HepG2 (cell line): ENCODE measurements at regions not wholly inside any gene's neighbourhood (a gene's known extent, or its start where the extent isn't known, plus 50 kb on each side); places are given as distances from the start of the nearest gene placed in this dataset.

Experiments used
- KLF16 ChIP-seq, 2 experiments: sonication (generic) in 1 of 2; formaldehyde crosslinking in 1 of 2; IDR thresholded peaks; 2 replicates each; pipeline versions ENCODE4 v1.6.1 to v1.8.0; 2016 to 2023; ENCODE audit warnings: missing genetic modification reagents in 2 of 2, missing compliant biosample characterization in 1 of 2
- SALL1 ChIP-seq: sonication (generic); formaldehyde crosslinking; IDR thresholded peaks from 2 replicates; pipeline ENCODE4 v1.8.0; 2022; ENCODE audit warnings: mild to moderate bottlenecking, missing genetic modification reagents
- STAG1 ChIP-seq: sonication (generic); formaldehyde crosslinking; IDR thresholded peaks from 2 replicates; pipeline ENCODE4 v1.4.0; 2020; ENCODE audit warnings: missing genetic modification reagents
- ZBTB21 ChIP-seq: sonication (generic); formaldehyde crosslinking; IDR thresholded peaks from 2 replicates; pipeline ENCODE4 v1.4.0; 2020; ENCODE audit warnings: missing genetic modification reagents
- ZFY ChIP-seq: sonication (generic); formaldehyde crosslinking; IDR thresholded peaks from 2 replicates; pipeline ENCODE4 v1.4.0; 2020; ENCODE audit warnings: missing genetic modification reagents
- ZNF207 ChIP-seq: fragments of 450-650 bp; IDR thresholded peaks from 2 replicates; pipeline ENCODE4 v1.6.1; 2016; ENCODE audit warnings: antibody characterized with exemption, borderline replicate concordance
- ZNF350 ChIP-seq: sonication (generic); formaldehyde crosslinking; IDR thresholded peaks from 2 replicates; pipeline ENCODE4 v1.4.0; 2020; ENCODE audit warnings: mild to moderate bottlenecking, low read depth, missing genetic modification reagents, borderline replicate concordance
- ZNF446 ChIP-seq: sonication (generic); formaldehyde crosslinking; IDR thresholded peaks from 2 replicates; pipeline ENCODE4 v1.5.0; 2020; ENCODE audit warnings: mild to moderate bottlenecking, missing genetic modification reagents
- TF ChIP-seq, protein P1 (sequence below), 2 experiments: sonication (generic) in 1 of 2; formaldehyde crosslinking in 1 of 2; IDR thresholded peaks; 2 replicates each; pipeline versions ENCODE4 v1.5.1 to v1.6.1; 2011 to 2020; ENCODE audit warnings: borderline replicate concordance in 1 of 2, low read depth in 1 of 2, low read length in 1 of 2, mild to moderate bottlenecking in 1 of 2, missing genetic modification reagents in 1 of 2, moderate library complexity in 1 of 2
- TF ChIP-seq, protein P2 (sequence below): sonication (generic); formaldehyde crosslinking; conservative IDR thresholded peaks from 2 replicates; pipeline ENCODE4 v1.4.0; 2020; ENCODE audit warnings: missing genetic modification reagents
- TF ChIP-seq, protein P3 (sequence below): sonication (generic); formaldehyde crosslinking; IDR thresholded peaks from 2 replicates; pipeline ENCODE4 v1.4.0; 2020; ENCODE audit warnings: missing genetic modification reagents
- TF ChIP-seq, protein P4 (sequence below): IDR thresholded peaks from 2 replicates; pipeline ENCODE4 v1.6.1; 2016
- TF ChIP-seq, protein P5 (sequence below): IDR thresholded peaks from 2 replicates; pipeline ENCODE4 v1.6.1; 2016; ENCODE audit warnings: low read depth

DNA sequence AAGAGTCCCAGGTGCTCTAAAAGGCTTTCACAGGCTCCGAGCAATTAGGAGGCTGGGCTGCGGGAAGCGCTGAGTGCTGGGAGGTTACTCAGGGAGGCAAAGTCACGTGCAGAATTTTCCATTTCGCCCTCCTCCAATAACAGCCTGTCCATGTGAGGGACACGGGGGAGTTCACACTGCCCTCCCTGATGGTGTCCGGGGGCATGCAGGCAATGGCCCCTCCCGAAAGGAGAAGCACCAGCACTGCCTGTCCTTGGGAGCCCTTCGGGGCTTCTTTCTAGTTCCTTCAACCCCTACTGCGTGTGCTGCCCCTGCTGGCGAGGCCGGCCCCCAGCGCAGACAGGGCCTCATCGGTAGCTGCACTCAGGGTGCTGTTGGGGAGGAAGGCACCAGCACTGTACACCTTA, 63.1 kb upstream of the HPCAL1 start (continued):
- TF ChIP-seq, protein P1, sequence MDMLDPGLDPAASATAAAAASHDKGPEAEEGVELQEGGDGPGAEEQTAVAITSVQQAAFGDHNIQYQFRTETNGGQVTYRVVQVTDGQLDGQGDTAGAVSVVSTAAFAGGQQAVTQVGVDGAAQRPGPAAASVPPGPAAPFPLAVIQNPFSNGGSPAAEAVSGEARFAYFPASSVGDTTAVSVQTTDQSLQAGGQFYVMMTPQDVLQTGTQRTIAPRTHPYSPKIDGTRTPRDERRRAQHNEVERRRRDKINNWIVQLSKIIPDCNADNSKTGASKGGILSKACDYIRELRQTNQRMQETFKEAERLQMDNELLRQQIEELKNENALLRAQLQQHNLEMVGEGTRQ (IDR thresholded peaks at IDR 0.05; ENCODE audit: low read depth, low read length): peak; percentile 19; the same call in 1 of the 2 replicates
- TF ChIP-seq, protein P1 (CRISPR knock-in tag; IDR thresholded peaks at IDR 0.05; ENCODE audit: borderline replicate concordance): no peak; the same call in 1 of the 2 replicates
- TF ChIP-seq SALL1 (CRISPR knock-in tag): 0 out of 2 replicates have a peak, but pooled peaks have one; percentile 19
- no peak for TF ChIP-seq ZNF446 (CRISPR knock-in tag)
- TF ChIP-seq, protein P2, sequence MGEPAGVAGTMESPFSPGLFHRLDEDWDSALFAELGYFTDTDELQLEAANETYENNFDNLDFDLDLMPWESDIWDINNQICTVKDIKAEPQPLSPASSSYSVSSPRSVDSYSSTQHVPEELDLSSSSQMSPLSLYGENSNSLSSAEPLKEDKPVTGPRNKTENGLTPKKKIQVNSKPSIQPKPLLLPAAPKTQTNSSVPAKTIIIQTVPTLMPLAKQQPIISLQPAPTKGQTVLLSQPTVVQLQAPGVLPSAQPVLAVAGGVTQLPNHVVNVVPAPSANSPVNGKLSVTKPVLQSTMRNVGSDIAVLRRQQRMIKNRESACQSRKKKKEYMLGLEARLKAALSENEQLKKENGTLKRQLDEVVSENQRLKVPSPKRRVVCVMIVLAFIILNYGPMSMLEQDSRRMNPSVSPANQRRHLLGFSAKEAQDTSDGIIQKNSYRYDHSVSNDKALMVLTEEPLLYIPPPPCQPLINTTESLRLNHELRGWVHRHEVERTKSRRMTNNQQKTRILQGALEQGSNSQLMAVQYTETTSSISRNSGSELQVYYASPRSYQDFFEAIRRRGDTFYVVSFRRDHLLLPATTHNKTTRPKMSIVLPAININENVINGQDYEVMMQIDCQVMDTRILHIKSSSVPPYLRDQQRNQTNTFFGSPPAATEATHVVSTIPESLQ (CRISPR knock-in tag): no peak
- TF ChIP-seq, protein P3, sequence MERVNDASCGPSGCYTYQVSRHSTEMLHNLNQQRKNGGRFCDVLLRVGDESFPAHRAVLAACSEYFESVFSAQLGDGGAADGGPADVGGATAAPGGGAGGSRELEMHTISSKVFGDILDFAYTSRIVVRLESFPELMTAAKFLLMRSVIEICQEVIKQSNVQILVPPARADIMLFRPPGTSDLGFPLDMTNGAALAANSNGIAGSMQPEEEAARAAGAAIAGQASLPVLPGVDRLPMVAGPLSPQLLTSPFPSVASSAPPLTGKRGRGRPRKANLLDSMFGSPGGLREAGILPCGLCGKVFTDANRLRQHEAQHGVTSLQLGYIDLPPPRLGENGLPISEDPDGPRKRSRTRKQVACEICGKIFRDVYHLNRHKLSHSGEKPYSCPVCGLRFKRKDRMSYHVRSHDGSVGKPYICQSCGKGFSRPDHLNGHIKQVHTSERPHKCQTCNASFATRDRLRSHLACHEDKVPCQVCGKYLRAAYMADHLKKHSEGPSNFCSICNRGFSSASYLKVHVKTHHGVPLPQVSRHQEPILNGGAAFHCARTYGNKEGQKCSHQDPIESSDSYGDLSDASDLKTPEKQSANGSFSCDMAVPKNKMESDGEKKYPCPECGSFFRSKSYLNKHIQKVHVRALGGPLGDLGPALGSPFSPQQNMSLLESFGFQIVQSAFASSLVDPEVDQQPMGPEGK (CRISPR knock-in tag): peak; percentile 40; the same call in 1 of the 2 replicates
- TF ChIP-seq ZNF350 (CRISPR knock-in tag): 0 out of 2 replicates have a peak, but pooled peaks have one; percentile 17
- peak; percentile 33 for TF ChIP-seq STAG1 (CRISPR knock-in tag)
- TF ChIP-seq ZFY (CRISPR knock-in tag): 0 out of 2 replicates have a peak, but pooled peaks have one; percentile 12
- TF ChIP-seq, protein P4, sequence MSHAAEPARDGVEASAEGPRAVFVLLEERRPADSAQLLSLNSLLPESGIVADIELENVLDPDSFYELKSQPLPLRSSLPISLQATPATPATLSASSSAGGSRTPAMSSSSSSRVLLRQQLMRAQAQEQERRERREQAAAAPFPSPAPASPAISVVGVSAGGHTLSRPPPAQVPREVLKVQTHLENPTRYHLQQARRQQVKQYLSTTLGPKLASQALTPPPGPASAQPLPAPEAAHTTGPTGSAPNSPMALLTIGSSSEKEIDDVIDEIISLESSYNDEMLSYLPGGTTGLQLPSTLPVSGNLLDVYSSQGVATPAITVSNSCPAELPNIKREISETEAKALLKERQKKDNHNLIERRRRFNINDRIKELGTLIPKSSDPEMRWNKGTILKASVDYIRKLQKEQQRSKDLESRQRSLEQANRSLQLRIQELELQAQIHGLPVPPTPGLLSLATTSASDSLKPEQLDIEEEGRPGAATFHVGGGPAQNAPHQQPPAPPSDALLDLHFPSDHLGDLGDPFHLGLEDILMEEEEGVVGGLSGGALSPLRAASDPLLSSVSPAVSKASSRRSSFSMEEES (CRISPR knock-in tag): no peak
- TF ChIP-seq ZBTB21 (CRISPR knock-in tag): no peak
- no peak for TF ChIP-seq ZNF207
- TF ChIP-seq, protein P5, sequence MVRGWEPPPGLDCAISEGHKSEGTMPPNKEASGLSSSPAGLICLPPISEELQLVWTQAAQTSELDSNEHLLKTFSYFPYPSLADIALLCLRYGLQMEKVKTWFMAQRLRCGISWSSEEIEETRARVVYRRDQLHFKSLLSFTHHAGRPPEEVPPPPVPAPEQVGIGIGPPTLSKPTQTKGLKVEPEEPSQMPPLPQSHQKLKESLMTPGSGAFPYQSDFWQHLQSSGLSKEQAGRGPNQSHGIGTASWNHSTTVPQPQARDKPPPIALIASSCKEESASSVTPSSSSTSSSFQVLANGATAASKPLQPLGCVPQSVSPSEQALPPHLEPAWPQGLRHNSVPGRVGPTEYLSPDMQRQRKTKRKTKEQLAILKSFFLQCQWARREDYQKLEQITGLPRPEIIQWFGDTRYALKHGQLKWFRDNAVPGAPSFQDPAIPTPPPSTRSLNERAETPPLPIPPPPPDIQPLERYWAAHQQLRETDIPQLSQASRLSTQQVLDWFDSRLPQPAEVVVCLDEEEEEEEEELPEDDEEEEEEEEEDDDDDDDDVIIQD (CRISPR knock-in tag): no peak
- TF ChIP-seq KLF16 (CRISPR knock-in tag; IDR thresholded peaks at IDR 0.05): no peak
- TF ChIP-seq, all 625 proteins: peak for 14
